NCI-H446 (cell line): ENCODE measurements at regions not wholly inside any gene's neighbourhood (a gene's known extent, or its start where the extent isn't known, plus 50 kb on each side); places are given as distances from the start of the nearest gene placed in this dataset.

ENCODE experiments used
- DNase-seq, 2 experiments: peaks; one replicate each; lab custom pipeline; 2025; lab: John Stamatoyannopoulos, UW

GRCh38 chr16:85971902-85972638 lies 73.1 kb downstream of the IRF8 start:
- DNase-seq, result no peak

GRCh38 chr16:85974428-85975375 lies 75.7 kb downstream of the IRF8 start:
- no peak for DNase-seq

- no peak for DNase-seq
Observed at GRCh38 chr16:85975451-85975981, 76.6 kb downstream of the IRF8 start.

- DNase-seq, result no peak
Observed at GRCh38 chr16:85978291-85978775, 79.4 kb downstream of the IRF8 start.

- no peak for DNase-seq
Observed at GRCh38 chr16:85978976-85979375, 80.0 kb downstream of the IRF8 start.

- DNase-seq, result no peak
Observed at GRCh38 chr16:85979605-85980004, 80.6 kb downstream of the IRF8 start.

- no peak for DNase-seq
Observed at GRCh38 chr16:85980686-85981085, 81.7 kb downstream of the IRF8 start.

- no peak for DNase-seq
Observed at GRCh38 chr16:85981826-85982562, 83.0 kb downstream of the IRF8 start.

- no peak for DNase-seq
Observed at GRCh38 chr16:85982563-85982939, 83.6 kb downstream of the IRF8 start.

- no peak for DNase-seq
Observed at GRCh38 chr16:85983064-85983463, 84.1 kb downstream of the IRF8 start.

GRCh38 chr16:85983606-85984230 lies 84.8 kb downstream of the IRF8 start:
- DNase-seq, result no peak

GRCh38 chr16:85984231-85984880 lies 85.4 kb downstream of the IRF8 start:
- DNase-seq, result no peak

- no peak for DNase-seq
Observed at GRCh38 chr16:85984947-85985451, 86.0 kb downstream of the IRF8 start.

GRCh38 chr16:85986931-85987749 lies 88.2 kb downstream of the IRF8 start:
- DNase-seq, result no peak

GRCh38 chr16:85987750-85988078 lies 88.8 kb downstream of the IRF8 start:
- no peak for DNase-seq

- DNase-seq, result no peak
Observed at GRCh38 chr16:85988306-85988705, 89.3 kb downstream of the IRF8 start.

GRCh38 chr16:85988723-85989313 lies 89.9 kb downstream of the IRF8 start:
- no peak for DNase-seq

- no peak for DNase-seq
Observed at GRCh38 chr16:85989376-85989775, 90.4 kb downstream of the IRF8 start.

- no peak for DNase-seq
Observed at GRCh38 chr16:85989863-85990643, 91.1 kb downstream of the IRF8 start.
